HCT116 (cell line): ENCODE measurements at regions not wholly inside any gene's neighbourhood (a gene's known extent, or its start where the extent isn't known, plus 50 kb on each side); places are given as distances from the start of the nearest gene placed in this dataset.

Experiments used
- ATAC-seq: fragments of 200-7000 bp; cut with Tn5 transposase; 2 replicates; pipeline ENCODE4 v1.9.1; 2020; ENCODE audit warnings: mild to moderate bottlenecking, moderate library complexity
- BruUV-seq: library from RNA; stranded (reverse); fragments of 400-500 nt; replicated peaks from 2 replicates; lab custom pipeline; 2021; lab: Mats Ljungman, UMichigan
- CTCF ChIA-PET: fragments of 300-600 bp; sonication (Branson Sonifier 250); formaldehyde crosslinking; loops from one replicate; lab custom pipeline; 2021; ENCODE audit warnings: antibody characterized with exemption; lab: Charles Lee
- POLR2A ChIA-PET: fragments of 300-600, 350-600 bp; sonication (Branson Sonifier 250); formaldehyde crosslinking; loops from one replicate; lab custom pipeline; 2021; ENCODE audit warnings: antibody characterized with exemption; lab: Charles Lee
- RAD21 ChIA-PET, 2 experiments: fragments of 300-600 bp; sonication (Branson Sonifier 250); formaldehyde crosslinking; loops; one replicate each; lab custom pipeline; 2023; ENCODE audit warnings: low total read pairs in 2 of 2; ENCODE audit not compliant: uncharacterized antibody in 2 of 2, unreplicated experiment in 2 of 2, low non-redundant PET in 1 of 2; lab: Charles Lee
- DNase-seq: peaks from one replicate; pipeline ENCODE4 v3.0.0-alpha.2; 2010; ENCODE audit warnings: low read depth, low spot score
- H2AFZ ChIP-seq: fragments of 200-600 bp; shearing (Covaris generic), sonication (generic); 2 replicates; pipeline ENCODE4 v1.6.1; 2017; ENCODE audit warnings: low read depth, mixed run types, mixed read lengths, antibody characterized with exemption, low read length; ENCODE audit not compliant: poor library complexity, severe bottlenecking
- H3K27ac ChIP-seq: 2 replicates; pipeline ENCODE4 v1.5.1; 2012; ENCODE audit warnings: low read depth, low read length
- H3K27me3 ChIP-seq: fragments of 200-600 bp; sonication (generic); 2 replicates; pipeline ENCODE4 v1.6.1; 2016; ENCODE audit warnings: mixed run types, low read length, mixed read lengths; ENCODE audit not compliant: insufficient read depth
- H3K36me3 ChIP-seq, 2 experiments: fragments of 200-500 bp in 1 of 2; fragments of 200-600 bp in 1 of 2; sonication (Bioruptor generic) in 1 of 2; sonication (generic) in 1 of 2; 2 replicates each; pipeline versions ENCODE4 v1.5.1 to v1.6.1; 2014 to 2016; ENCODE audit warnings: low read length in 2 of 2, inconsistent platforms in 1 of 2, mixed read lengths in 1 of 2, mixed run types in 1 of 2; ENCODE audit not compliant: insufficient read depth in 2 of 2, control insufficient read depth in 1 of 2
- H3K4me1 ChIP-seq, 2 experiments: fragments of 200-600 bp in 1 of 2; sonication (generic) in 1 of 2; 2 replicates each; pipeline versions ENCODE4 v1.5.1 to v1.6.1; 2012 to 2017; ENCODE audit warnings: low read length in 2 of 2, inconsistent platforms in 1 of 2, mild to moderate bottlenecking in 1 of 2, mixed read lengths in 1 of 2, mixed run types in 1 of 2, moderate library complexity in 1 of 2; ENCODE audit not compliant: insufficient read depth in 2 of 2, control insufficient read depth in 1 of 2
- H3K4me2 ChIP-seq: fragments of 200-600 bp; sonication (generic); 2 replicates; pipeline ENCODE4 v1.6.1; 2017; ENCODE audit warnings: mixed run types, low read length, mixed read lengths
- H3K4me3 ChIP-seq, 2 experiments: fragments of 200-600 bp in 1 of 2; sonication (generic) in 1 of 2; replicated peaks in 1 of 2; 2 replicates each; pipeline ENCODE4 v1.5.1; 2011 to 2016; ENCODE audit warnings: low read length in 2 of 2, control low read depth in 1 of 2, low read depth in 1 of 2, mild to moderate bottlenecking in 1 of 2, mixed read lengths in 1 of 2, mixed run types in 1 of 2
- H3K79me2 ChIP-seq: fragments of 200-600 bp; sonication (generic); 2 replicates; pipeline ENCODE4 v1.6.1; 2017; ENCODE audit warnings: mild to moderate bottlenecking, mixed run types, low read length, moderate library complexity, mixed read lengths; ENCODE audit not compliant: insufficient read depth
- H3K9ac ChIP-seq: fragments of 200-600 bp; sonication (generic); 2 replicates; pipeline ENCODE4 v1.6.1; 2016; ENCODE audit warnings: low read length, mixed read lengths
- H3K9me2 ChIP-seq: fragments of 200-600 bp; sonication (generic), shearing (Covaris generic); 2 replicates; pipeline ENCODE4 v1.6.1; 2017; ENCODE audit warnings: mixed run types, mild to moderate bottlenecking, moderate library complexity; ENCODE audit not compliant: insufficient read depth
- H3K9me3 ChIP-seq, 2 experiments: fragments of 200-500 bp in 1 of 2; fragments of 200-600 bp in 1 of 2; sonication (Bioruptor generic) in 1 of 2; sonication (generic) in 1 of 2; 2 replicates each; pipeline ENCODE4 v1.6.1; 2014 to 2017; ENCODE audit warnings: low read length in 2 of 2, mixed read lengths in 2 of 2, inconsistent platforms in 1 of 2, low read depth in 1 of 2, mild to moderate bottlenecking in 1 of 2, mixed run types in 1 of 2, moderate library complexity in 1 of 2; ENCODE audit not compliant: control insufficient read depth in 1 of 2, insufficient read depth in 1 of 2
- H4K20me1 ChIP-seq: fragments of 200-600 bp; sonication (generic), shearing (Covaris generic); 2 replicates; pipeline ENCODE4 v1.6.1; 2017; ENCODE audit warnings: mixed run types, mild to moderate bottlenecking, moderate library complexity; ENCODE audit not compliant: insufficient read depth
- CBX3 ChIP-seq: IDR thresholded peaks from 2 replicates; pipeline ENCODE4 v1.6.1; 2012; ENCODE audit warnings: low read depth
- CEBPB ChIP-seq: IDR thresholded peaks from 2 replicates; pipeline ENCODE4 v1.6.1; 2012; ENCODE audit warnings: low read depth
- EGR1 ChIP-seq: IDR thresholded peaks from 2 replicates; pipeline ENCODE4 v1.6.1; 2012; ENCODE audit warnings: low read depth
- ELF1 ChIP-seq: IDR thresholded peaks from 2 replicates; pipeline ENCODE4 v1.6.1; 2012; ENCODE audit warnings: low read depth, borderline replicate concordance
- EZH2 ChIP-seq: fragments of 200-600 bp; sonication (generic); IDR thresholded peaks from 2 replicates; pipeline ENCODE4 v1.6.1; 2017; ENCODE audit warnings: antibody characterized with exemption, mixed run types
- EZH2phosphoT487 ChIP-seq: fragments of 200-600 bp; IDR thresholded peaks from 2 replicates; pipeline ENCODE4 v1.6.1; 2018; ENCODE audit warnings: antibody characterized with exemption, borderline replicate concordance
- JUND ChIP-seq: IDR thresholded peaks from 2 replicates; pipeline ENCODE4 v1.6.1; 2012
- POLR2AphosphoS5 ChIP-seq: IDR thresholded peaks from 2 replicates; pipeline ENCODE4 v1.6.1; 2011; ENCODE audit warnings: mild to moderate bottlenecking, low read depth, low read length, moderate library complexity
- RAD21 ChIP-seq: IDR thresholded peaks from 2 replicates; pipeline ENCODE4 v1.6.1; 2012; ENCODE audit warnings: low read depth, mild to moderate bottlenecking
- SIN3A ChIP-seq: IDR thresholded peaks from 2 replicates; pipeline ENCODE4 v1.6.1; 2012; ENCODE audit warnings: low read depth
- SP1 ChIP-seq: IDR thresholded peaks from 2 replicates; pipeline ENCODE4 v1.6.1; 2012; ENCODE audit warnings: low read depth
- TCF7L2 ChIP-seq: IDR thresholded peaks from 2 replicates; pipeline ENCODE4 v1.7.0; 2011; ENCODE audit warnings: borderline replicate concordance, inconsistent platforms; ENCODE audit not compliant: insufficient read depth, insufficient read length; ENCODE audit errors: extremely low read depth
- YY1 ChIP-seq: IDR thresholded peaks from 2 replicates; pipeline ENCODE4 v1.6.1; 2011; ENCODE audit warnings: low read length, low read depth, moderate library complexity, mild to moderate bottlenecking; ENCODE audit not compliant: insufficient replicate concordance; ENCODE audit errors: extremely low read depth
- ZFX ChIP-seq: fragments of 450-650 bp; IDR thresholded peaks from 2 replicates; pipeline ENCODE4 v1.6.1; 2017
- ZNF274 ChIP-seq: fragments of 200-500 bp; sonication (Bioruptor generic); IDR thresholded peaks from 2 replicates; pipeline ENCODE4 v1.6.1; 2014; ENCODE audit warnings: mild to moderate bottlenecking, low read depth, low read length, inconsistent platforms
- intact Hi-C: fragments of 100-400 bp; cut with micrococcal nuclease; formaldehyde crosslinking; loops from 2 replicates; pipeline ENCODE4 v1.10.0; 2022
- TF ChIP-seq, protein P1 (sequence below): IDR thresholded peaks from 2 replicates; pipeline ENCODE4 v1.6.1; 2012
- TF ChIP-seq, protein P2 (sequence below): IDR thresholded peaks from 2 replicates; pipeline ENCODE4 v1.6.1; 2012
- TF ChIP-seq, protein P3 (sequence below): IDR thresholded peaks from 2 replicates; pipeline ENCODE4 v1.6.1; 2011; ENCODE audit warnings: mild to moderate bottlenecking, low read length, moderate library complexity; ENCODE audit not compliant: insufficient replicate concordance; ENCODE audit errors: extremely low read depth
- TF ChIP-seq, protein P4 (sequence below): IDR thresholded peaks from 2 replicates; pipeline ENCODE4 v1.6.1; 2012; ENCODE audit warnings: low read depth

DNA sequence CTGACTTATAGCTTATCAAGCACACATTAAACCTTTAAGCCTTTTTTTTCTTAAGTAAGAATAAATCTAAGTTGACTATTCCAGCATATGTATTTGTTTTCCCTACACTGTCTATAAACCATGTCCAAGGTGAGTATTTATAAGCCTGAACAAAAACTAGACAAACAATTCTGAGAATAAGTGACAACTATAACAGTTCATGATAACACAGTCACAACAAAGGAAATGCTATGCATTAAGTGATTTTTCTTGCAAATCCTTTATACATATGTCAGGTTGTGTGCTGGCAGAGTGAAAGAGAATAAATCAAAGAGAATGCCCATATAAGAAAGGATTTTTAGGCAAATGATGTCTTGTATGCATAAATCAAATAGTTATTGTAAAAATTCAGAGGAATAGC, 408.8 kb upstream of the KIF2A start:
- Histone ChIP-seq H3K27ac (no peak overlapping the region), H3K9me3 (peaks cover 4 to 16% of the 10 kb centered on the region in 2 experiments; a peak in 3 of 4 replicates), H4K20me1 (no peaks in the 10 kb centered on the region), H2AFZ (no peak overlapping the region), H3K4me1 (no peaks in the 10 kb centered on the region), H3K27me3 (peaks cover 6% of the 10 kb centered on the region; the same call in 1 of the 2 replicates), H3K4me3 (no peak overlapping the region), H3K9me2 (no peaks in the 10 kb centered on the region), H3K36me3 (no peaks in the 10 kb centered on the region), H3K9ac (no peak overlapping the region), H3K79me2 (no peaks in the 10 kb centered on the region), H3K4me2 (no peak overlapping the region)
- TF ChIP-seq EZH2 = no peak
- TF ChIP-seq EZH2phosphoT487 = no peak
- TF ChIP-seq, protein P1, sequence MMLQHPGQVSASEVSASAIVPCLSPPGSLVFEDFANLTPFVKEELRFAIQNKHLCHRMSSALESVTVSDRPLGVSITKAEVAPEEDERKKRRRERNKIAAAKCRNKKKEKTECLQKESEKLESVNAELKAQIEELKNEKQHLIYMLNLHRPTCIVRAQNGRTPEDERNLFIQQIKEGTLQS = no peak
- TF ChIP-seq CBX3 = no peak
- TF ChIP-seq SP1 = no peak
- no peak for TF ChIP-seq YY1
- no peak for TF ChIP-seq ELF1
- TF ChIP-seq SIN3A = no peak
- TF ChIP-seq, protein P2, sequence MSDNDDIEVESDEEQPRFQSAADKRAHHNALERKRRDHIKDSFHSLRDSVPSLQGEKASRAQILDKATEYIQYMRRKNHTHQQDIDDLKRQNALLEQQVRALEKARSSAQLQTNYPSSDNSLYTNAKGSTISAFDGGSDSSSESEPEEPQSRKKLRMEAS = no peak
- TF ChIP-seq, protein P3, sequence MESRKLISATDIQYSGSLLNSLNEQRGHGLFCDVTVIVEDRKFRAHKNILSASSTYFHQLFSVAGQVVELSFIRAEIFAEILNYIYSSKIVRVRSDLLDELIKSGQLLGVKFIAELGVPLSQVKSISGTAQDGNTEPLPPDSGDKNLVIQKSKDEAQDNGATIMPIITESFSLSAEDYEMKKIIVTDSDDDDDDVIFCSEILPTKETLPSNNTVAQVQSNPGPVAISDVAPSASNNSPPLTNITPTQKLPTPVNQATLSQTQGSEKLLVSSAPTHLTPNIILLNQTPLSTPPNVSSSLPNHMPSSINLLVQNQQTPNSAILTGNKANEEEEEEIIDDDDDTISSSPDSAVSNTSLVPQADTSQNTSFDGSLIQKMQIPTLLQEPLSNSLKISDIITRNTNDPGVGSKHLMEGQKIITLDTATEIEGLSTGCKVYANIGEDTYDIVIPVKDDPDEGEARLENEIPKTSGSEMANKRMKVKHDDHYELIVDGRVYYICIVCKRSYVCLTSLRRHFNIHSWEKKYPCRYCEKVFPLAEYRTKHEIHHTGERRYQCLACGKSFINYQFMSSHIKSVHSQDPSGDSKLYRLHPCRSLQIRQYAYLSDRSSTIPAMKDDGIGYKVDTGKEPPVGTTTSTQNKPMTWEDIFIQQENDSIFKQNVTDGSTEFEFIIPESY = no peak
- TF ChIP-seq, protein P4, sequence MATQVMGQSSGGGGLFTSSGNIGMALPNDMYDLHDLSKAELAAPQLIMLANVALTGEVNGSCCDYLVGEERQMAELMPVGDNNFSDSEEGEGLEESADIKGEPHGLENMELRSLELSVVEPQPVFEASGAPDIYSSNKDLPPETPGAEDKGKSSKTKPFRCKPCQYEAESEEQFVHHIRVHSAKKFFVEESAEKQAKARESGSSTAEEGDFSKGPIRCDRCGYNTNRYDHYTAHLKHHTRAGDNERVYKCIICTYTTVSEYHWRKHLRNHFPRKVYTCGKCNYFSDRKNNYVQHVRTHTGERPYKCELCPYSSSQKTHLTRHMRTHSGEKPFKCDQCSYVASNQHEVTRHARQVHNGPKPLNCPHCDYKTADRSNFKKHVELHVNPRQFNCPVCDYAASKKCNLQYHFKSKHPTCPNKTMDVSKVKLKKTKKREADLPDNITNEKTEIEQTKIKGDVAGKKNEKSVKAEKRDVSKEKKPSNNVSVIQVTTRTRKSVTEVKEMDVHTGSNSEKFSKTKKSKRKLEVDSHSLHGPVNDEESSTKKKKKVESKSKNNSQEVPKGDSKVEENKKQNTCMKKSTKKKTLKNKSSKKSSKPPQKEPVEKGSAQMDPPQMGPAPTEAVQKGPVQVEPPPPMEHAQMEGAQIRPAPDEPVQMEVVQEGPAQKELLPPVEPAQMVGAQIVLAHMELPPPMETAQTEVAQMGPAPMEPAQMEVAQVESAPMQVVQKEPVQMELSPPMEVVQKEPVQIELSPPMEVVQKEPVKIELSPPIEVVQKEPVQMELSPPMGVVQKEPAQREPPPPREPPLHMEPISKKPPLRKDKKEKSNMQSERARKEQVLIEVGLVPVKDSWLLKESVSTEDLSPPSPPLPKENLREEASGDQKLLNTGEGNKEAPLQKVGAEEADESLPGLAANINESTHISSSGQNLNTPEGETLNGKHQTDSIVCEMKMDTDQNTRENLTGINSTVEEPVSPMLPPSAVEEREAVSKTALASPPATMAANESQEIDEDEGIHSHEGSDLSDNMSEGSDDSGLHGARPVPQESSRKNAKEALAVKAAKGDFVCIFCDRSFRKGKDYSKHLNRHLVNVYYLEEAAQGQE = no peak
- TF ChIP-seq CEBPB = no peak
- no peak for TF ChIP-seq ZNF274
- no peak for TF ChIP-seq POLR2AphosphoS5
- no peak for TF ChIP-seq EGR1
- TF ChIP-seq RAD21 = no peak
- no peak for TF ChIP-seq JUND
- no peak for TF ChIP-seq TCF7L2
- TF ChIP-seq ZFX = no peak
- ATAC-seq (no peak), DNase-seq (no peak)
- no TSS peak for BruUV-seq
- POLR2A ChIA-PET = no interaction called here
- CTCF ChIA-PET = no interaction called here
- intact Hi-C loops = no loop called here
- RAD21 ChIA-PET = no interaction called here
